ENCODE measurements at regions not wholly inside any gene's neighbourhood (a gene's known extent, or its start where the extent isn't known, plus 50 kb on each side); places are given as distances from the start of the nearest gene placed in this dataset.

GRCh38 chr13:74687442-74688182, 553.4 kb upstream of the KLF12 start:
- no peak for TF ChIP-seq CTCF (IDR thresholded peaks at IDR 0.05)
- Histone ChIP-seq H3K9me3 (peaks cover 3% of the 10 kb centered on the region), H3K4me1 (ENCODE audit: control insufficient read depth in 1 of 2, insufficient read depth in 1 of 2, low read depth in 1 of 2, low read length in 1 of 2) (no peaks in the 10 kb centered on the region), H3K27me3 (no peaks in the 10 kb centered on the region), H3K36me3 (no peaks in the 10 kb centered on the region), H3K4me3 (ENCODE audit: low read depth in 1 of 2, low read length in 1 of 2) (no peak overlapping the region), H3K27ac (no peak overlapping the region)

GRCh38 chr13:74683411-74683810, 549.2 kb upstream of the KLF12 start:
- no peak for TF ChIP-seq CTCF (IDR thresholded peaks at IDR 0.05)
- Histone ChIP-seq H3K4me1 (ENCODE audit: control insufficient read depth in 1 of 2, insufficient read depth in 1 of 2, low read depth in 1 of 2, low read length in 1 of 2) (no peaks in the 10 kb centered on the region), H3K27ac (no peak overlapping the region), H3K27me3 (no peaks in the 10 kb centered on the region), H3K9me3 (peaks cover 3% of the 10 kb centered on the region), H3K4me3 (ENCODE audit: low read depth in 1 of 2, low read length in 1 of 2) (no peak overlapping the region), H3K36me3 (no peaks in the 10 kb centered on the region)

GRCh38 chr13:74682746-74683145, 548.5 kb upstream of the KLF12 start:
- no peak overlapping the region for H3K27ac ChIP-seq
- H3K9me3 ChIP-seq = peaks cover 3% of the 10 kb centered on the region
- H3K4me3 ChIP-seq (ENCODE audit: low read depth in 1 of 2, low read length in 1 of 2) = no peak overlapping the region
- H3K27me3 ChIP-seq = no peaks in the 10 kb centered on the region
- no peaks in the 10 kb centered on the region for H3K36me3 ChIP-seq
- no peak for TF ChIP-seq CTCF (IDR thresholded peaks at IDR 0.05)
- H3K4me1 ChIP-seq (ENCODE audit: control insufficient read depth in 1 of 2, insufficient read depth in 1 of 2, low read depth in 1 of 2, low read length in 1 of 2) = no peaks in the 10 kb centered on the region

- H3K9me3 ChIP-seq = peaks cover 3% of the 10 kb centered on the region
- TF ChIP-seq CTCF (IDR thresholded peaks at IDR 0.05) = no peak
- no peak overlapping the region for H3K4me3 ChIP-seq (ENCODE audit: low read depth in 1 of 2, low read length in 1 of 2)
- no peak overlapping the region for H3K27ac ChIP-seq
- H3K4me1 ChIP-seq (ENCODE audit: control insufficient read depth in 1 of 2, insufficient read depth in 1 of 2, low read depth in 1 of 2, low read length in 1 of 2) = no peaks in the 10 kb centered on the region
- H3K36me3 ChIP-seq = no peaks in the 10 kb centered on the region
- H3K27me3 ChIP-seq = no peaks in the 10 kb centered on the region
Observed at GRCh38 chr13:74681891-74682290, 547.7 kb upstream of the KLF12 start.

- peaks cover 2% of the 10 kb centered on the region for H3K9me3 ChIP-seq
- no peak overlapping the region for H3K27ac ChIP-seq
- no peaks in the 10 kb centered on the region for H3K27me3 ChIP-seq
- no peak overlapping the region for H3K4me3 ChIP-seq (ENCODE audit: low read depth in 1 of 2, low read length in 1 of 2)
- no peak for TF ChIP-seq CTCF (IDR thresholded peaks at IDR 0.05)
- no peaks in the 10 kb centered on the region for H3K36me3 ChIP-seq
- H3K4me1 ChIP-seq (ENCODE audit: control insufficient read depth in 1 of 2, insufficient read depth in 1 of 2, low read depth in 1 of 2, low read length in 1 of 2) = no peaks in the 10 kb centered on the region
Observed at GRCh38 chr13:74678308-74678965, 544.2 kb upstream of the KLF12 start.
